DND-41 (cell line): ENCODE measurements at regions not wholly inside any gene's neighbourhood (a gene's known extent, or its start where the extent isn't known, plus 50 kb on each side); places are given as distances from the start of the nearest gene placed in this dataset.

Experiments used
- CTCF ChIP-seq: IDR thresholded peaks from 2 replicates; pipeline ENCODE4 v1.5.1; 2012; ENCODE audit warnings: borderline replicate concordance, low read length, moderate library complexity, mild to moderate bottlenecking; ENCODE audit not compliant: poor library complexity, severe bottlenecking; ENCODE audit errors: extremely low read depth
- EZH2 ChIP-seq: IDR thresholded peaks from 3 replicates; pipeline ENCODE4 v1.6.1; 2012; ENCODE audit warnings: borderline replicate concordance, low read depth, mild to moderate bottlenecking, moderate library complexity, low read length, inconsistent platforms; ENCODE audit not compliant: severe bottlenecking

- no peak for TF ChIP-seq CTCF
- no peak for TF ChIP-seq EZH2
Observed at GRCh38 chr21:32860399-32860798, 88.8 kb upstream of the PAXBP1 start.
